Epithelial cell of proximal tubule (primary cell): ENCODE measurements at regions not wholly inside any gene's neighbourhood (a gene's known extent, or its start where the extent isn't known, plus 50 kb on each side); places are given as distances from the start of the nearest gene placed in this dataset.

ENCODE experiments used
- DNase-seq: peaks from one replicate; pipeline ENCODE4 v3.0.0-alpha.2; 2011; ENCODE audit warnings: low read depth
- H3K4me3 ChIP-seq: 2 replicates; pipeline ENCODE4 v1.5.1; 2011; ENCODE audit warnings: low read depth, mild to moderate bottlenecking, low read length
- TF ChIP-seq, protein P1 (sequence below): conservative IDR thresholded peaks from 2 replicates; pipeline ENCODE4 v1.5.1; 2012; ENCODE audit warnings: low read depth, mild to moderate bottlenecking, low read length

GRCh38 chr17:72588561-72588960 lies 467.7 kb downstream of the SOX9 start:
- TF ChIP-seq, protein P1, sequence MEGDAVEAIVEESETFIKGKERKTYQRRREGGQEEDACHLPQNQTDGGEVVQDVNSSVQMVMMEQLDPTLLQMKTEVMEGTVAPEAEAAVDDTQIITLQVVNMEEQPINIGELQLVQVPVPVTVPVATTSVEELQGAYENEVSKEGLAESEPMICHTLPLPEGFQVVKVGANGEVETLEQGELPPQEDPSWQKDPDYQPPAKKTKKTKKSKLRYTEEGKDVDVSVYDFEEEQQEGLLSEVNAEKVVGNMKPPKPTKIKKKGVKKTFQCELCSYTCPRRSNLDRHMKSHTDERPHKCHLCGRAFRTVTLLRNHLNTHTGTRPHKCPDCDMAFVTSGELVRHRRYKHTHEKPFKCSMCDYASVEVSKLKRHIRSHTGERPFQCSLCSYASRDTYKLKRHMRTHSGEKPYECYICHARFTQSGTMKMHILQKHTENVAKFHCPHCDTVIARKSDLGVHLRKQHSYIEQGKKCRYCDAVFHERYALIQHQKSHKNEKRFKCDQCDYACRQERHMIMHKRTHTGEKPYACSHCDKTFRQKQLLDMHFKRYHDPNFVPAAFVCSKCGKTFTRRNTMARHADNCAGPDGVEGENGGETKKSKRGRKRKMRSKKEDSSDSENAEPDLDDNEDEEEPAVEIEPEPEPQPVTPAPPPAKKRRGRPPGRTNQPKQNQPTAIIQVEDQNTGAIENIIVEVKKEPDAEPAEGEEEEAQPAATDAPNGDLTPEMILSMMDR, result no peak
- H3K4me3 ChIP-seq, result peak overlapping the region; percentile 99

DNA sequence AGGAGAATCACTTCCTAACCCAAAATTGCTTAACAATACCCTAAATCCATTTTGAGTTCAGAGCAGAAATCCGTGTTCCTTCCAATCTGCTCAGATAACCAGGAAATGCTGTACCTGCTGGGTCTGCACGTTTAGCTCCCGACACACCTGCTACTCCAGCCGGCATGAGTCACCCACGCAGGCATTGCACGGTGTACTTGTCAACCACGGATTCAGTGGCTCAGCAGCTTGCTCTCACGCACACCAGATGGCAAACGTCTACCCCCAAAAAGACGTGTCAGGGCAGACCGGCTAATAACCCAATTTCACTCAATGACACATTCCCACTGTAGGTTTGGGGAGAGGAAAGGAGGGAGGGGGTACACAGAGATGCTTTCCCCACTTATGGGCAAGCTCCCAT lies 468.1 kb downstream of the SOX9 start:
- TF ChIP-seq, protein P1, result no peak
- H3K4me3 ChIP-seq, result peak overlapping the region; percentile 99
- no peak for DNase-seq

More at GRCh38 chr17:72588561-72588960, 467.7 kb downstream of the SOX9 start:
- no peak for DNase-seq

DNA sequence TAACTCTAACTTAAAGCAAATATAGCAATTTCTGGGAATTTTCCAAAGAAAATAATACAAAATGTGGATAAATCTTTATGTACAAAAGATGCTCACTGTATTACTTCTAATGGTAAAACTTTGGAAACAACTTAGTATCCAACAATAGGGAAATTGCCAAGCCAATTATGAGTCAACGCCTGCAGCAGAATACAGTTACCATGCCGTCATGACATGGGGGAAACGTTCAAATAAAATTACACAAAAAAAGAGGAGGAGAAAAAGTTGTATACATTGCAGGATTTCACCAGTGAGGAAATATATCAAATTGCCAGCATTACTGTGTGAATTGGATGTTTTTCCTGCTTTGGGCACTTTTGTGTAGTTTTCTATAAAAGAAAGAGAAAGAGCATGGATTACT lies 469.6 kb downstream of the SOX9 start:
- no peak for DNase-seq
- peak overlapping the region; percentile 99 for H3K4me3 ChIP-seq
- TF ChIP-seq, protein P1, result no peak

GRCh38 chr17:72590882-72591281 lies 470.1 kb downstream of the SOX9 start:
- TF ChIP-seq, protein P1, result no peak
- no peak for DNase-seq
- peak overlapping the region; percentile 99 for H3K4me3 ChIP-seq

- no peak for DNase-seq
- H3K4me3 ChIP-seq, result peak overlapping the region; percentile 99
- TF ChIP-seq, protein P1, result no peak
These were observed 470.7 kb downstream of the SOX9 start for GRCh38 chr17:72591289-72592241.

- DNase-seq, result no peak
- TF ChIP-seq, protein P1, result no peak
- peak overlapping the region; percentile 99 for H3K4me3 ChIP-seq
These were observed 471.6 kb downstream of the SOX9 start for GRCh38 chr17:72592242-72592966.
